Stomach (tissue), 8 donors: ENCODE measurements at regions not wholly inside any gene's neighbourhood (a gene's known extent, or its start where the extent isn't known, plus 50 kb on each side); places are given as distances from the start of the nearest gene placed in this dataset.
"Not testable (repeated sequence)": the region's sequence is repeated elsewhere in the genome, so short reads cannot be mapped to it uniquely, and the experiment has no call there.

Experiments used
- DNase-seq, 2 donors: peaks; one replicate each; pipeline versions ENCODE4 v3.0.0 to v3.0.0-alpha.2; 2013 to 2019
- H3K27ac ChIP-seq, 5 donors: fragments of 200-600 bp in 4 of 5; sonication (generic) in 4 of 5; one replicate each; pipeline ENCODE4 v1.5.1; 2013 to 2019; ENCODE audit warnings: mild to moderate bottlenecking in 1 of 5, moderate library complexity in 1 of 5
- H3K27me3 ChIP-seq, 3 donors: fragments of 200-600 bp; sonication (generic); one replicate each; pipeline ENCODE4 v1.5.1; 2017 to 2019; ENCODE audit warnings: mixed run types in 1 of 3
- H3K36me3 ChIP-seq, 4 donors: fragments of 200-600 bp; sonication (generic); 1 replicate in 3 of 4; 2 replicates in 1 of 4; pipeline ENCODE4 v1.5.1; 2016 to 2019
- H3K4me1 ChIP-seq, 4 donors: fragments of 200-600 bp; sonication (generic); one replicate each; pipeline ENCODE4 v1.5.1; 2016 to 2019
- H3K4me3 ChIP-seq, 4 donors: fragments of 200-600 bp; sonication (generic) in 3 of 4; one replicate each; pipeline ENCODE4 v1.5.1; 2016 to 2019; ENCODE audit warnings: mild to moderate bottlenecking in 1 of 4
- H3K9me3 ChIP-seq, 4 donors: fragments of 200-600 bp; sonication (generic); one replicate each; pipeline ENCODE4 v1.5.1; 2016 to 2019
- EP300 ChIP-seq: sonication (generic); formaldehyde crosslinking; IDR thresholded peaks from one replicate; pipeline ENCODE4 v1.6.1; 2017; ENCODE audit warnings: antibody characterized with exemption
- POLR2A ChIP-seq, 4 donors: fragments of 450-650 bp; IDR thresholded peaks; one replicate each; pipeline ENCODE4 v1.6.1; 2016; ENCODE audit warnings: antibody characterized with exemption in 4 of 4, control low read depth in 2 of 4, mild to moderate bottlenecking in 1 of 4, moderate library complexity in 1 of 4
- POLR2AphosphoS5 ChIP-seq, 3 donors: sonication (generic); formaldehyde crosslinking; IDR thresholded peaks; one replicate each; pipeline ENCODE4 v1.6.1; 2016; ENCODE audit warnings: antibody characterized with exemption in 3 of 3
- WGBS, 5 donors: extraction: QIAGEN DNeasy Blood & Tissue Kit in 3 of 5; methylation state at CpG; one replicate each; pipeline versions ENCODE4 v1.1.5 to v1.1.7; 2013 to 2018; 5-methylcytosine and 5-hydroxymethylcytosine counted together
- intact Hi-C: fragments of 100-400 bp; cut with DNase I; formaldehyde crosslinking; loops from one replicate; pipeline ENCODE4 v1.15.1; 2023; ENCODE audit warnings: low total_unique reads
- TF ChIP-seq, protein P1 (sequence below), 7 experiments: fragments of 450-650 bp in 4 of 7; fragments of 200-600 bp in 3 of 7; sonication (generic) in 3 of 7; IDR thresholded peaks; one replicate each; pipeline ENCODE4 v1.5.1; 2016 to 2019; ENCODE audit warnings: antibody characterized with exemption in 7 of 7, control low read depth in 2 of 7, mild to moderate bottlenecking in 1 of 7
- donor health status: healthy with polysubstance abuse.
- donor health status: Bipolar disorder and iron deficiency.
- donor health status: healthy.

DNA sequence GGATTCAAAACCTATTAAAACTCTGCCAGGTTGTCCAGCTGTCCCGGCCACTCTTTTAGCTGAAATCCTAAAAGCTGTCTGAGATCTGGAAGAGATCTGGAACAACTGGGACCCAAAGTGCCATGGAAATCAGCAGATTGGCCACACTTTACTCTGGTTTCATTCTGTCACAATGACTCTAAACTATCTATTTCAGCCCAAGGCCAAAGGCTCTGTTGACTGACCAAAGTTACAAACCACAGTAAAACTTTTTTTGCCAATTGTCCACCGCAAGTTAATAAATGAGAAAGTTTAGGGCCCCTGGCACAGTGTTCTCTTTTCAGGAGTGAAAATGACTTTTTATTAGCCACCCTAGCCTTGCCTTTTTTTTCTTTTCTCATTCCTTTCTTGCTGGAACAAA is 113.4 kb upstream of the CPM start:
- TF ChIP-seq, protein P1, sequence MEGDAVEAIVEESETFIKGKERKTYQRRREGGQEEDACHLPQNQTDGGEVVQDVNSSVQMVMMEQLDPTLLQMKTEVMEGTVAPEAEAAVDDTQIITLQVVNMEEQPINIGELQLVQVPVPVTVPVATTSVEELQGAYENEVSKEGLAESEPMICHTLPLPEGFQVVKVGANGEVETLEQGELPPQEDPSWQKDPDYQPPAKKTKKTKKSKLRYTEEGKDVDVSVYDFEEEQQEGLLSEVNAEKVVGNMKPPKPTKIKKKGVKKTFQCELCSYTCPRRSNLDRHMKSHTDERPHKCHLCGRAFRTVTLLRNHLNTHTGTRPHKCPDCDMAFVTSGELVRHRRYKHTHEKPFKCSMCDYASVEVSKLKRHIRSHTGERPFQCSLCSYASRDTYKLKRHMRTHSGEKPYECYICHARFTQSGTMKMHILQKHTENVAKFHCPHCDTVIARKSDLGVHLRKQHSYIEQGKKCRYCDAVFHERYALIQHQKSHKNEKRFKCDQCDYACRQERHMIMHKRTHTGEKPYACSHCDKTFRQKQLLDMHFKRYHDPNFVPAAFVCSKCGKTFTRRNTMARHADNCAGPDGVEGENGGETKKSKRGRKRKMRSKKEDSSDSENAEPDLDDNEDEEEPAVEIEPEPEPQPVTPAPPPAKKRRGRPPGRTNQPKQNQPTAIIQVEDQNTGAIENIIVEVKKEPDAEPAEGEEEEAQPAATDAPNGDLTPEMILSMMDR (IDR thresholded peaks at IDR 0.05), result no peak
- no peak for TF ChIP-seq EP300
- TF ChIP-seq POLR2A (IDR thresholded peaks at IDR 0.05), result no peak
- no peak for TF ChIP-seq POLR2AphosphoS5 (IDR thresholded peaks at IDR 0.05)
- Histone ChIP-seq H3K27me3 (no peaks in the 10 kb centered on the region), H3K36me3 (no peaks in the 10 kb centered on the region), H3K4me1 (no peaks in the 10 kb centered on the region), H3K9me3 (no peaks in the 10 kb centered on the region), H3K4me3 (no peak overlapping the region), H3K27ac (no peak overlapping the region)
- DNase-seq, result no peak
- 69 to 81% (median 74%) methylated on average over 2 of the region's 2 CpGs for WGBS, 5 donors
- intact Hi-C loops, result no loop called here

DNA sequence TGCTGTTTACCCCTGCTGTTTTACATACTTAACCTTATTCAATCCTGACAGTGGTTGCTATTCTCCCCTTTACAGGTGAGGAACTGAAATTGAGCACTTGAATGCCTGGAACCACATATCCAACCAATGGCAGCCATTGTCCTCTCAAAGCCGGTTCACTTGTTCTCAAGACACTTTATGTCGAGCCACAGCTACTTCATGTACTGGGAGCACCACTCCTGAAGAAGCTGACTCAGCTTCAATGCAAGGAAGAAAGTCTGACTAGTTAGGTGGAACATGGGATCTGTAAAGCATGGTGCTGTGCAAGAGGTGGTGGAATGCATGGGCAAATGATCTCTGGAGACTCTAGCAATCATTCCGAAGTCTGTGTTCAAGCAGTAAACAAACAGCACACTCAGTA is 113.9 kb upstream of the CPM start:
- H3K4me1 ChIP-seq, result no peaks in the 10 kb centered on the region
- H3K9me3 ChIP-seq, result no peaks in the 10 kb centered on the region
- no peaks in the 10 kb centered on the region for H3K36me3 ChIP-seq
- H3K27ac ChIP-seq, result no peak overlapping the region
- intact Hi-C loops, result no loop called here
- no peak for DNase-seq
- TF ChIP-seq, protein P1 (IDR thresholded peaks at IDR 0.05), result no peak
- TF ChIP-seq POLR2A (IDR thresholded peaks at IDR 0.05) (no peak), EP300 (no peak), POLR2AphosphoS5 (IDR thresholded peaks at IDR 0.05) (no peak)
- no peaks in the 10 kb centered on the region for H3K27me3 ChIP-seq
- H3K4me3 ChIP-seq, result no peak overlapping the region
- 90 to 92% (median 91%) methylated on average over 3 of the region's 3 CpGs for WGBS, 5 donors

- TF ChIP-seq POLR2AphosphoS5 (IDR thresholded peaks at IDR 0.05), result no peak
- TF ChIP-seq, protein P1 (IDR thresholded peaks at IDR 0.05), result no peak
- TF ChIP-seq EP300, result no peak
- no peak for TF ChIP-seq POLR2A (IDR thresholded peaks at IDR 0.05)
- DNase-seq, result no peak
- H3K4me3 ChIP-seq, result no peak overlapping the region
- no peaks in the 10 kb centered on the region for H3K36me3 ChIP-seq
- 93 to 98% (median 96%) methylated on average over 4 of the region's 4 CpGs for WGBS, 5 donors
- H3K9me3 ChIP-seq, result no peaks in the 10 kb centered on the region
- no peak overlapping the region for H3K27ac ChIP-seq
- H3K4me1 ChIP-seq, result peaks cover 0 to 6% (median 0%) of the 10 kb centered on the region in 4 donors
- H3K27me3 ChIP-seq, result no peaks in the 10 kb centered on the region
- intact Hi-C loops, result no loop called here
Measured at GRCh38 chr12:69047990-69048389, 115.0 kb upstream of the CPM start.

- H3K27ac ChIP-seq, DNase-seq, H3K27me3 ChIP-seq, intact Hi-C loops, H3K4me3 ChIP-seq, H3K9me3 ChIP-seq, H3K36me3 ChIP-seq: not testable (repeated sequence)
- H3K4me1 ChIP-seq, result peaks cover 0 to 11% (median 0%) of the 10 kb centered on the region in 4 donors
- 89 to 100% (median 96%) methylated on average over 2 of the region's 2 CpGs for WGBS, 5 donors
Measured at GRCh38 chr12:69049855-69050254, 116.9 kb upstream of the CPM start.

- Histone ChIP-seq H3K9me3 (no peaks in the 10 kb centered on the region), H3K27ac (no peak overlapping the region), H3K4me1 (peaks cover 0 to 11% (median 3%) of the 10 kb centered on the region in 4 donors), H3K4me3 (no peak overlapping the region), H3K36me3 (no peaks in the 10 kb centered on the region), H3K27me3 (no peaks in the 10 kb centered on the region)
- 42 to 55% (median 52%) methylated on average over 8 of the region's 8 CpGs for WGBS, 5 donors
- intact Hi-C loops, result no loop called here
- TF ChIP-seq POLR2A (IDR thresholded peaks at IDR 0.05), result no peak
- no peak for TF ChIP-seq POLR2AphosphoS5 (IDR thresholded peaks at IDR 0.05)
- no peak for TF ChIP-seq EP300
- TF ChIP-seq, protein P1 (IDR thresholded peaks at IDR 0.05), result no peak
- DNase-seq, result peak in 1 of 2 donors; percentile 41
Measured at GRCh38 chr12:69052613-69053408, 119.8 kb upstream of the CPM start.
